HL-60 (cell line): ENCODE measurements at regions not wholly inside any gene's neighbourhood (a gene's known extent, or its start where the extent isn't known, plus 50 kb on each side); places are given as distances from the start of the nearest gene placed in this dataset.

Source experiments
- CTCF ChIP-seq: IDR thresholded peaks from one replicate; pipeline ENCODE4 v1.5.1; 2011; ENCODE audit warnings: low read length, control low read depth, inconsistent platforms; ENCODE audit not compliant: insufficient read depth
- GABPA ChIP-seq: IDR thresholded peaks from 2 replicates; pipeline ENCODE4 v1.6.1; 2012; ENCODE audit warnings: low read depth

- TF ChIP-seq CTCF (no peak), GABPA (no peak)
Measured at GRCh38 chr9:103714992-103715391, 379.1 kb upstream of the SMC2 start.
